SK-N-SH treated with all-trans-retinoic acid at 6 μM for 48 hours (cell line): ENCODE measurements at regions not wholly inside any gene's neighbourhood (a gene's known extent, or its start where the extent isn't known, plus 50 kb on each side); places are given as distances from the start of the nearest gene placed in this dataset.

Experiments used
- ATAC-seq: fragments of 200-7000 bp; cut with Tn5 transposase; 3 replicates; pipeline ENCODE4 v1.9.1; 2020; ENCODE audit warnings: mild to moderate bottlenecking, moderate library complexity
- CSDC2 ChIP-seq: fragments of 250-450 bp; sonication (Bioruptor Pico); IDR thresholded peaks from 2 replicates; pipeline ENCODE4 v1.5.0; 2020; ENCODE audit warnings: mild to moderate bottlenecking, moderate library complexity
- ESRRG ChIP-seq: fragments of 250-450 bp; sonication (Bioruptor Pico); IDR thresholded peaks from 2 replicates; pipeline ENCODE4 v1.6.1; 2021; ENCODE audit warnings: mild to moderate bottlenecking
- GLIS3 ChIP-seq: fragments of 250-450 bp; sonication (Bioruptor Pico); IDR thresholded peaks from 2 replicates; pipeline ENCODE4 v1.5.0; 2020; ENCODE audit warnings: mild to moderate bottlenecking, moderate library complexity
- ISL1 ChIP-seq: fragments of 250-450 bp; sonication (Bioruptor Pico); IDR thresholded peaks from 2 replicates; pipeline ENCODE4 v2.1.2; 2022; ENCODE audit warnings: mild to moderate bottlenecking, moderate library complexity
- OSR1 ChIP-seq: fragments of 250-450 bp; sonication (Bioruptor Pico); IDR thresholded peaks from 2 replicates; pipeline ENCODE4 v1.8.0; 2022; ENCODE audit warnings: moderate library complexity, mild to moderate bottlenecking, inconsistent platforms
- PPARA ChIP-seq: fragments of 250-450 bp; sonication (Bioruptor Pico); IDR thresholded peaks from 2 replicates; pipeline ENCODE4 v1.5.0; 2020; ENCODE audit warnings: mild to moderate bottlenecking, borderline replicate concordance
- RARB ChIP-seq: fragments of 250-450 bp; sonication (Bioruptor Pico); IDR thresholded peaks from 2 replicates; pipeline ENCODE4 v1.8.0; 2021; ENCODE audit warnings: mild to moderate bottlenecking, moderate library complexity
- SNAI2 ChIP-seq: fragments of 250-450 bp; sonication (Bioruptor Pico); IDR thresholded peaks from 2 replicates; pipeline ENCODE4 v1.5.0; 2020; ENCODE audit warnings: mild to moderate bottlenecking, moderate library complexity
- TCF4 ChIP-seq: fragments of 250-450 bp; sonication (Bioruptor Pico); IDR thresholded peaks from 2 replicates; pipeline ENCODE4 v1.8.0; 2021; ENCODE audit warnings: mild to moderate bottlenecking, moderate library complexity, borderline replicate concordance
- TOX ChIP-seq: fragments of 250-450 bp; sonication (Bioruptor Pico); IDR thresholded peaks from 2 replicates; pipeline ENCODE4 v1.8.0; 2021; ENCODE audit warnings: mild to moderate bottlenecking, moderate library complexity, borderline replicate concordance
- ZC3H10 ChIP-seq: fragments of 250-450 bp; sonication (Bioruptor Pico); IDR thresholded peaks from 2 replicates; pipeline ENCODE4 v1.5.1; 2021; ENCODE audit warnings: mild to moderate bottlenecking, moderate library complexity
- ZFP3 ChIP-seq: fragments of 250-450 bp; sonication (Bioruptor Pico); IDR thresholded peaks from 2 replicates; pipeline ENCODE4 v1.5.0; 2020; ENCODE audit warnings: mild to moderate bottlenecking, moderate library complexity
- ZFP30 ChIP-seq: fragments of 450-650 bp; formaldehyde crosslinking; IDR thresholded peaks from 2 replicates; pipeline ENCODE4 v1.5.0; 2022; ENCODE audit warnings: mild to moderate bottlenecking, moderate library complexity
- ZNF565 ChIP-seq: fragments of 450-650 bp; formaldehyde crosslinking; conservative IDR thresholded peaks from 2 replicates; pipeline ENCODE4 v1.5.0; 2020; ENCODE audit warnings: low read depth, mild to moderate bottlenecking, moderate library complexity
- ZNF70 ChIP-seq: fragments of 450-650 bp; formaldehyde crosslinking; IDR thresholded peaks from 2 replicates; pipeline ENCODE4 v1.5.0; 2020; ENCODE audit warnings: mild to moderate bottlenecking, moderate library complexity
- ZNF8 ChIP-seq: fragments of 450-650 bp; formaldehyde crosslinking; IDR thresholded peaks from 2 replicates; pipeline ENCODE4 v1.5.0; 2020; ENCODE audit warnings: mild to moderate bottlenecking, moderate library complexity
- TF ChIP-seq, protein P1 (sequence below): fragments of 250-450 bp; sonication (Bioruptor Pico); IDR thresholded peaks from 2 replicates; pipeline ENCODE4 v1.8.0; 2020; ENCODE audit warnings: mild to moderate bottlenecking, moderate library complexity, borderline replicate concordance
- TF ChIP-seq, protein P2 (sequence below): fragments of 250-450 bp; sonication (Bioruptor Pico); IDR thresholded peaks from 2 replicates; pipeline ENCODE4 v1.5.1; 2021; ENCODE audit warnings: mild to moderate bottlenecking, moderate library complexity
- TF ChIP-seq, protein P3 (sequence below): fragments of 250-450 bp; sonication (Bioruptor Pico); IDR thresholded peaks from 2 replicates; pipeline ENCODE4 v1.5.1; 2020; ENCODE audit warnings: low read depth, mild to moderate bottlenecking, moderate library complexity
- TF ChIP-seq, protein P4 (sequence below): fragments of 250-450 bp; sonication (Bioruptor Pico); IDR thresholded peaks from 2 replicates; pipeline ENCODE4 v1.5.0; 2020; ENCODE audit warnings: mild to moderate bottlenecking, moderate library complexity
- TF ChIP-seq, protein P5 (sequence below): fragments of 250-450 bp; sonication (Bioruptor Pico); IDR thresholded peaks from 2 replicates; pipeline ENCODE4 v1.8.0; 2021; ENCODE audit warnings: low read depth, mild to moderate bottlenecking, moderate library complexity, borderline replicate concordance

DNA sequence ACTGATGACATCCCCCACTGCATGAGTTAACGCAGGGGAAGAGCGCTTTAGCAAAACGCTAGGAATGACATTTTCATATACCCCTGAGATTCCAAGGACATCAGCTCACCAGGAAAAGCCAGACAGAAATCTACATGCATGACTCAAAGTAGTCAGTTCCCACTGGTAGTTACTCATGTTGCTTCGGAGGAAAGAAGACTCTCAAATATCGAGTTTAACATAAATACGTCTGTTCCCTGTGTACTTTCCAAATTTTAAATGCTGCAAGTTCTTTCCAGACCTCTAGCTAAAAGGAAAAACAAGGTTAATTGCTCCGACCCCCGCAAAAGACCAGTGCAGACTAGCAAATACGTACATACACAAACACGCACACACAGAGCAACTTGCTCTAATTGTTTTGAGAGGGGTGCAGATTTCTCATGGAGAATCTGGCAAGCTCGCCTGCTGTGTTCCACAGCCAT lies 115.4 kb upstream of the PRICKLE2 start:
- no peak for TF ChIP-seq GLIS3 (CRISPR knock-in tag)
- TF ChIP-seq RARB (CRISPR knock-in tag), result no peak
- TF ChIP-seq ZFP3 (CRISPR knock-in tag), result no peak
- TF ChIP-seq, protein P1, sequence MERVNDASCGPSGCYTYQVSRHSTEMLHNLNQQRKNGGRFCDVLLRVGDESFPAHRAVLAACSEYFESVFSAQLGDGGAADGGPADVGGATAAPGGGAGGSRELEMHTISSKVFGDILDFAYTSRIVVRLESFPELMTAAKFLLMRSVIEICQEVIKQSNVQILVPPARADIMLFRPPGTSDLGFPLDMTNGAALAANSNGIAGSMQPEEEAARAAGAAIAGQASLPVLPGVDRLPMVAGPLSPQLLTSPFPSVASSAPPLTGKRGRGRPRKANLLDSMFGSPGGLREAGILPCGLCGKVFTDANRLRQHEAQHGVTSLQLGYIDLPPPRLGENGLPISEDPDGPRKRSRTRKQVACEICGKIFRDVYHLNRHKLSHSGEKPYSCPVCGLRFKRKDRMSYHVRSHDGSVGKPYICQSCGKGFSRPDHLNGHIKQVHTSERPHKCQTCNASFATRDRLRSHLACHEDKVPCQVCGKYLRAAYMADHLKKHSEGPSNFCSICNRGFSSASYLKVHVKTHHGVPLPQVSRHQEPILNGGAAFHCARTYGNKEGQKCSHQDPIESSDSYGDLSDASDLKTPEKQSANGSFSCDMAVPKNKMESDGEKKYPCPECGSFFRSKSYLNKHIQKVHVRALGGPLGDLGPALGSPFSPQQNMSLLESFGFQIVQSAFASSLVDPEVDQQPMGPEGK, result no peak
- TF ChIP-seq, protein P2, sequence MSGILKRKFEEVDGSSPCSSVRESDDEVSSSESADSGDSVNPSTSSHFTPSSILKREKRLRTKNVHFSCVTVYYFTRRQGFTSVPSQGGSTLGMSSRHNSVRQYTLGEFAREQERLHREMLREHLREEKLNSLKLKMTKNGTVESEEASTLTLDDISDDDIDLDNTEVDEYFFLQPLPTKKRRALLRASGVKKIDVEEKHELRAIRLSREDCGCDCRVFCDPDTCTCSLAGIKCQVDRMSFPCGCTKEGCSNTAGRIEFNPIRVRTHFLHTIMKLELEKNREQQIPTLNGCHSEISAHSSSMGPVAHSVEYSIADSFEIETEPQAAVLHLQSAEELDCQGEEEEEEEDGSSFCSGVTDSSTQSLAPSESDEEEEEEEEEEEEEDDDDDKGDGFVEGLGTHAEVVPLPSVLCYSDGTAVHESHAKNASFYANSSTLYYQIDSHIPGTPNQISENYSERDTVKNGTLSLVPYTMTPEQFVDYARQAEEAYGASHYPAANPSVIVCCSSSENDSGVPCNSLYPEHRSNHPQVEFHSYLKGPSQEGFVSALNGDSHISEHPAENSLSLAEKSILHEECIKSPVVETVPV (CRISPR knock-in tag), result no peak
- TF ChIP-seq, protein P3, sequence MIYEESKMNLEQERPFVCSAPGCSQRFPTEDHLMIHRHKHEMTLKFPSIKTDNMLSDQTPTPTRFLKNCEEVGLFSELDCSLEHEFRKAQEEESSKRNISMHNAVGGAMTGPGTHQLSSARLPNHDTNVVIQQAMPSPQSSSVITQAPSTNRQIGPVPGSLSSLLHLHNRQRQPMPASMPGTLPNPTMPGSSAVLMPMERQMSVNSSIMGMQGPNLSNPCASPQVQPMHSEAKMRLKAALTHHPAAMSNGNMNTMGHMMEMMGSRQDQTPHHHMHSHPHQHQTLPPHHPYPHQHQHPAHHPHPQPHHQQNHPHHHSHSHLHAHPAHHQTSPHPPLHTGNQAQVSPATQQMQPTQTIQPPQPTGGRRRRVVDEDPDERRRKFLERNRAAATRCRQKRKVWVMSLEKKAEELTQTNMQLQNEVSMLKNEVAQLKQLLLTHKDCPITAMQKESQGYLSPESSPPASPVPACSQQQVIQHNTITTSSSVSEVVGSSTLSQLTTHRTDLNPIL (CRISPR knock-in tag), result no peak
- TF ChIP-seq TOX, result no peak
- TF ChIP-seq ESRRG (CRISPR knock-in tag), result no peak
- TF ChIP-seq ZNF70 (CRISPR knock-in tag), result no peak
- TF ChIP-seq ZNF565 (CRISPR knock-in tag), result no peak
- no peak for TF ChIP-seq ZFP30 (CRISPR knock-in tag)
- TF ChIP-seq PPARA (CRISPR knock-in tag), result no peak
- TF ChIP-seq OSR1 (CRISPR knock-in tag), result no peak
- TF ChIP-seq CSDC2 (CRISPR knock-in tag), result no peak
- no peak for TF ChIP-seq TCF4 (CRISPR knock-in tag)
- no peak for TF ChIP-seq SNAI2 (CRISPR knock-in tag)
- no peak for TF ChIP-seq ZC3H10 (CRISPR knock-in tag)
- TF ChIP-seq ISL1, result no peak
- TF ChIP-seq, protein P4, sequence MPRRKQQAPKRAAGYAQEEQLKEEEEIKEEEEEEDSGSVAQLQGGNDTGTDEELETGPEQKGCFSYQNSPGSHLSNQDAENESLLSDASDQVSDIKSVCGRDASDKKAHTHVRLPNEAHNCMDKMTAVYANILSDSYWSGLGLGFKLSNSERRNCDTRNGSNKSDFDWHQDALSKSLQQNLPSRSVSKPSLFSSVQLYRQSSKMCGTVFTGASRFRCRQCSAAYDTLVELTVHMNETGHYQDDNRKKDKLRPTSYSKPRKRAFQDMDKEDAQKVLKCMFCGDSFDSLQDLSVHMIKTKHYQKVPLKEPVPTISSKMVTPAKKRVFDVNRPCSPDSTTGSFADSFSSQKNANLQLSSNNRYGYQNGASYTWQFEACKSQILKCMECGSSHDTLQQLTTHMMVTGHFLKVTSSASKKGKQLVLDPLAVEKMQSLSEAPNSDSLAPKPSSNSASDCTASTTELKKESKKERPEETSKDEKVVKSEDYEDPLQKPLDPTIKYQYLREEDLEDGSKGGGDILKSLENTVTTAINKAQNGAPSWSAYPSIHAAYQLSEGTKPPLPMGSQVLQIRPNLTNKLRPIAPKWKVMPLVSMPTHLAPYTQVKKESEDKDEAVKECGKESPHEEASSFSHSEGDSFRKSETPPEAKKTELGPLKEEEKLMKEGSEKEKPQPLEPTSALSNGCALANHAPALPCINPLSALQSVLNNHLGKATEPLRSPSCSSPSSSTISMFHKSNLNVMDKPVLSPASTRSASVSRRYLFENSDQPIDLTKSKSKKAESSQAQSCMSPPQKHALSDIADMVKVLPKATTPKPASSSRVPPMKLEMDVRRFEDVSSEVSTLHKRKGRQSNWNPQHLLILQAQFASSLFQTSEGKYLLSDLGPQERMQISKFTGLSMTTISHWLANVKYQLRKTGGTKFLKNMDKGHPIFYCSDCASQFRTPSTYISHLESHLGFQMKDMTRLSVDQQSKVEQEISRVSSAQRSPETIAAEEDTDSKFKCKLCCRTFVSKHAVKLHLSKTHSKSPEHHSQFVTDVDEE (CRISPR knock-in tag), result no peak
- peak; percentile 39 for ATAC-seq

DNA sequence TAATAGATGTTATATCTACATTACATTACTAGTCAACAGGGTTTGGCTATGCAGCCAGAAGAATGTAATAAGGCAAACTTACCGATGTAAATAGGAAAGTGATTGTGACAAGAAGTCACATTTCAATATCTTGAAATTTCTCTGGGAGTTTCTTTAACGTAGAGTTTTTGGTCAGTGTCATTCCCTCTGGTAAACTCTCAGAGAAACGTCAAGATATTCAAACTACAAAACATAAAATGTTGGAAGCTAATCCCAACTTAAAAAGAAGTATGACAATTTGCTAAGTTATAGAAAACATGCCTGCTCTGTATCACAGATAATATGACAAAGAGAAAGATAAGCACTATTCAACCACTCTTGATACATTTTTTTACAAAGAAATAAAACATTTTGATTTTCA lies 111.2 kb upstream of the PRICKLE2 start:
- no peak for ATAC-seq
- no peak for TF ChIP-seq OSR1 (CRISPR knock-in tag)
- 0 out of 2 replicates have a peak, but pooled peaks have one; percentile 12 for TF ChIP-seq ISL1
- TF ChIP-seq, protein P3 (CRISPR knock-in tag), result no peak

DNA sequence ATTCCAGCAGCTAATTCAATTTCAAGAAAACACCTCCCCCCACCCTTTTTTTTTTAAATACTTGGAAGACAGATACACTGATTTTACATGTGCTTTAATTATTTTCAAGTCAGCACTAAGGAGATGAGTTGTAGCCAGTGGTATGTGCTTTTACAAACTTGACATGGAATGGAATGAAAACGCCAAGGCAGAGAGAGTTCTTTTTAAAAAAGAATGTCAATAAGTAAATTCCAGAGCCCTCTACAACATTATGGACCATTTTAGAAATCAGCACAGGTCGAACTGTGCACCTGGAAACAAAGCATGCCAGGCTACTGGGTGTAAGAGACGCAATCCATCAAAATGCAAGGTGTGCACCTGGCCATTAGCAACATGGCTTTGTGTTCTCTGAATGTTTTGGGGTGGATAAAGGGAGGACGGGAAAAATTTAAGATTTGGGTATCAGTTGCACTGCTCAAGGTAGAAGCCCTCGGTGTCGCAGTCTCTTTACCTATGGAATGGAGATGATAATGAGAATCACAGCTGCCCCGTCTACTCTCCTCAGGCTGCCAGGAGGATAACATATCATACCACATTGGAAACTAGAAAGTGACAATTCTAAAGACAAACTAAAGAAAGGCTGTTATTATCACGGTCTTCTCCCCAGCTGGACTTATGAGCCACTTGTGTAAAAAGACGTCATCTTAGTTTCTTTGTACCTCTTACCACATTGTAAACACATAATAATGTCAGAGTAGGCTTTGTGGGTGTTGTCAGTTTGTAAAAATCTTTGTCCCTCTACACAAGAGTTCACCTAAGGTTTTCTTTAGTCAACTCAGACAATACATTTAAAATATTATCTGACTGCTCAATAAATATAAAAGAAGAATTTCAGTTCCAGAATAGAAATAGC lies 107.4 kb upstream of the PRICKLE2 start:
- TF ChIP-seq, protein P5, sequence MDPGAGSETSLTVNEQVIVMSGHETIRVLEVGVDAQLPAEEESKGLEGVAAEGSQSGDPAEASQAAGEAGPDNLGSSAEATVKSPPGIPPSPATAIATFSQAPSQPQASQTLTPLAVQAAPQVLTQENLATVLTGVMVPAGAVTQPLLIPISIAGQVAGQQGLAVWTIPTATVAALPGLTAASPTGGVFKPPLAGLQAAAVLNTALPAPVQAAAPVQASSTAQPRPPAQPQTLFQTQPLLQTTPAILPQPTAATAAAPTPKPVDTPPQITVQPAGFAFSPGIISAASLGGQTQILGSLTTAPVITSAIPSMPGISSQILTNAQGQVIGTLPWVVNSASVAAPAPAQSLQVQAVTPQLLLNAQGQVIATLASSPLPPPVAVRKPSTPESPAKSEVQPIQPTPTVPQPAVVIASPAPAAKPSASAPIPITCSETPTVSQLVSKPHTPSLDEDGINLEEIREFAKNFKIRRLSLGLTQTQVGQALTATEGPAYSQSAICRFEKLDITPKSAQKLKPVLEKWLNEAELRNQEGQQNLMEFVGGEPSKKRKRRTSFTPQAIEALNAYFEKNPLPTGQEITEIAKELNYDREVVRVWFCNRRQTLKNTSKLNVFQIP, result no peak
- TF ChIP-seq CSDC2 (CRISPR knock-in tag) (no peak), SNAI2 (CRISPR knock-in tag) (no peak), ZNF8 (CRISPR knock-in tag) (no peak), TOX (no peak)
- ATAC-seq, result peak; percentile 74
